ENCODE measurements at regions not wholly inside any gene's neighbourhood (a gene's known extent, or its start where the extent isn't known, plus 50 kb on each side); places are given as distances from the start of the nearest gene placed in this dataset.
"Not testable (repeated sequence)": the region's sequence is repeated elsewhere in the genome, so short reads cannot be mapped to it uniquely, and the experiment has no call there.

GRCh38 chr7:109901926-109902325 lies 1189.0 kb upstream of the LRRN3 start:
- intact Hi-C loops (cut with DNase I; ENCODE audit: low total_unique reads) (no loop called here), in situ Hi-C loops (cut with MboI; ENCODE audit: low sequenced_read_pairs in 4 of 4) (no loop called here)
- no peak for ATAC-seq
- Histone ChIP-seq H3K9me3 (no peaks in the 10 kb centered on the region), H3K27me3 (no peaks in the 10 kb centered on the region), H3K4me1 (no peaks in the 10 kb centered on the region), H3K4me3 (no peak overlapping the region), H3K36me3 (no peaks in the 10 kb centered on the region), H3K27ac (no peak overlapping the region)
- TF ChIP-seq POLR2A (IDR thresholded peaks at IDR 0.05) (no peak), CTCF (IDR thresholded peaks at IDR 0.05 in 4 of 5, conservative IDR thresholded peaks at IDR 0.05 in 1 of 5) (no peak)
- DNase-seq: no peak

- H3K27me3 ChIP-seq; H3K4me3 ChIP-seq; H3K27ac ChIP-seq; H3K4me1 ChIP-seq; H3K9me3 ChIP-seq; intact Hi-C loops (cut with DNase I; ENCODE audit: low total_unique reads); ATAC-seq; in situ Hi-C loops (cut with MboI; ENCODE audit: low sequenced_read_pairs in 4 of 4); H3K36me3 ChIP-seq; DNase-seq: not testable (repeated sequence)
Measured at GRCh38 chr7:109905368-109906065, 1185.4 kb upstream of the LRRN3 start.

GRCh38 chr7:109915670-109916069 lies 1175.3 kb upstream of the LRRN3 start:
- in situ Hi-C loops (cut with MboI; ENCODE audit: low sequenced_read_pairs in 4 of 4): no loop called here

GRCh38 chr7:109926738-109927137 lies 1164.2 kb upstream of the LRRN3 start:
- Histone ChIP-seq H3K4me1 (no peaks in the 10 kb centered on the region), H3K27ac (no peak overlapping the region), H3K27me3 (no peaks in the 10 kb centered on the region), H3K4me3 (no peak overlapping the region), H3K36me3 (no peaks in the 10 kb centered on the region), H3K9me3 (no peaks in the 10 kb centered on the region)
- intact Hi-C loops (cut with DNase I; ENCODE audit: low total_unique reads) (no loop called here), in situ Hi-C loops (cut with MboI; ENCODE audit: low sequenced_read_pairs in 4 of 4) (no loop called here)
- no peak for TF ChIP-seq POLR2A (IDR thresholded peaks at IDR 0.05)
- TF ChIP-seq CTCF (IDR thresholded peaks at IDR 0.05 in 4 of 5, conservative IDR thresholded peaks at IDR 0.05 in 1 of 5): no peak
- ATAC-seq (no peak), DNase-seq (no peak)

More at GRCh38 chr7:109915670-109916069, 1175.3 kb upstream of the LRRN3 start:
- Histone ChIP-seq H3K9me3 (no peaks in the 10 kb centered on the region), H3K4me3 (no peak overlapping the region), H3K4me1 (no peaks in the 10 kb centered on the region), H3K27me3 (no peaks in the 10 kb centered on the region), H3K27ac (no peak overlapping the region), H3K36me3 (no peaks in the 10 kb centered on the region)
- intact Hi-C loops (cut with DNase I; ENCODE audit: low total_unique reads): no loop called here
- DNase-seq: no peak
- no peak for ATAC-seq
- TF ChIP-seq POLR2A (IDR thresholded peaks at IDR 0.05) (no peak), CTCF (IDR thresholded peaks at IDR 0.05 in 4 of 5, conservative IDR thresholded peaks at IDR 0.05 in 1 of 5) (no peak)

- in situ Hi-C loops (cut with MboI; ENCODE audit: low sequenced_read_pairs in 4 of 4): no loop called here
- no peaks in the 10 kb centered on the region for H3K27me3 ChIP-seq
Measured at GRCh38 chr7:109930049-109930448, 1160.9 kb upstream of the LRRN3 start.

More at GRCh38 chr7:109930049-109930448, 1160.9 kb upstream of the LRRN3 start:
- H3K4me1 ChIP-seq: no peaks in the 10 kb centered on the region
- H3K9me3 ChIP-seq: no peaks in the 10 kb centered on the region
- H3K36me3 ChIP-seq: no peaks in the 10 kb centered on the region
- intact Hi-C loops (cut with DNase I; ENCODE audit: low total_unique reads): no loop called here
- H3K4me3 ChIP-seq: no peak overlapping the region
- no peak for DNase-seq
- TF ChIP-seq POLR2A (IDR thresholded peaks at IDR 0.05): no peak
- TF ChIP-seq CTCF (IDR thresholded peaks at IDR 0.05 in 4 of 5, conservative IDR thresholded peaks at IDR 0.05 in 1 of 5): no peak
- H3K27ac ChIP-seq: no peak overlapping the region
- ATAC-seq: no peak
